HG02759 (cell line): ENCODE measurements at regions not wholly inside any gene's neighbourhood (a gene's known extent, or its start where the extent isn't known, plus 50 kb on each side); places are given as distances from the start of the nearest gene placed in this dataset.
"Not testable (repeated sequence)": the region's sequence is repeated elsewhere in the genome, so short reads cannot be mapped to it uniquely, and the experiment has no call there.

Experiments
- ATAC-seq: cut with Tn5 transposase; IDR thresholded peaks from one replicate; pipeline ENCODE4 v1.9.1; 2021; ENCODE audit warnings: mild to moderate bottlenecking, moderate library complexity; ENCODE audit not compliant: unreplicated experiment

DNA sequence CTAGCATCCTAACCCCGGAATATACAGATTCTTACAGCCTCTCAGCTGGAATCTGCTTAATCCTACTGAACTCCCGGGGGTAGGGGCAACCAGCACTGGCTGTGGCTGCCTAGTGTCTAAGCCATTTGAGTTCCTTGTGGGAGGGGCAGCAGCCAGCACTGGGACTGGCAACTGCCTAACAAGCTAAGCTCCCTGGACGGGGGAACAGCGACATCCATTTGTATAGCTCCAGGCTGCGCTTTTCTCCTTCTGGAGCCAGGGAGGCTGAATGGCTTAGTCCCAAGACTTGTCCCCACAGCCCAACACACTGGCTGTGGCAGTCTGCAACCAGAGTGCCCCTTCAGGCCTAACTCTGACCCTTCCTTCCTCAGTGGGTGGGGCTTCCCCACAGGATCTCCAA is 787.2 kb downstream of the METTL4 start:
- no peak for ATAC-seq

GRCh38 chr18:1785980-1786379 is 785.3 kb downstream of the METTL4 start:
- ATAC-seq = not testable (repeated sequence)

DNA sequence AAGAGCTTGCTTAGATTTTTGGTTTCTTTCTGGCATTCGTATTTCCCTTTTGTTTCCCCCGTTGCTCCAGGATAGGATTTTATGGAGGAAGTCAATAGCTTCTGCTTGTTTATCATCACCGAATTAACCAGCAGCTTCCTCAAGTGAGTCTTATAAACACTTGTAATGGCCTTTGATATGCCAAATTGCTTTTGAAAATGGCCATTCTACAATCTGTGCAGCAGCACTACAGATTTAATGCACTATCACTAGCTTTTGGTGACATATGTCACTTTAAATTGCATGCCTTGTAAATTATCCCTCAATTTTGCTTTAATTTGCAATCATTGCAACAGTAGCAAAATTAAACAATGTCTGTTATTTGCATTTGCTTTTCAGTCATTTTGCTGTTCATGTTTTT is 774.7 kb downstream of the METTL4 start:
- ATAC-seq = no peak

DNA sequence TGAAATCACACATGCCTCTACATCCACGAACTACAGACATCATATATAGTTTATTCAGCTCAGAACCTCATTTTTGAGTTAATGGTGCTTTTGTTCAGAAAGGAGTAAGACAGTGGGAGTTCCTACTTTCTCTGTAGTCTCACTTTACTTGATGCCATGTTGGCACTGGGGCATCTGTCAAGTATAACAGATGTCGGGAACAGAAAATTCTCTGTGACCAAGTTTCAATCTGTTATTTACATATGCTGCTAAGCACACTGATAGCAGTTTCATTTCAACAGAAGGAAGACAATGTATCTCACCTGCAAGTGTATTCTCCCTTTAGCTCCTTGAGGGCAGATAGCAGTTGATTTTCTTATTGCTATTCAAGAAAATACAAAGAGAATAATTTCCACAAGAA is 774.1 kb downstream of the METTL4 start:
- ATAC-seq = no peak

- ATAC-seq = no peak
These were observed 765.8 kb downstream of the METTL4 start for GRCh38 chr18:1805521-1805920.

GRCh38 chr18:1806884-1807615 is 764.3 kb downstream of the METTL4 start:
- ATAC-seq = no peak

DNA sequence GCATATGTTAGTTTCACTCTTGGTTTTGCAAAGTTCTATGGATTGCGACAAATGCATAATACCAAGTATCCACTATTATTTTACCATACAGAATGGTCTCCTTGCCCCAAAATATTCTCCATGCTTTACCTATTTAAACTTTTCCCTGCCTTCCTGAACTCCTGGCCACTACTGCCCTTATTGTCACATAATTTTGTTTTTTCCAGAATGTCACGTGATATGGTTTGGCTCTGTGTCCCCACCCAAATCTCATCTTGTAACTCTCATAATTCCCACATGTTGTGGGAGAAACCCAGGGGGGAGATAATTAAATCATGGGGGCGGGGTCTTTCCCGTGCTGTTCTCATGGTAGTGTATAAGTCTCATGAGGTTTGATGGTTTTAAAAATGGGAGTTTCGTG is 760.0 kb downstream of the METTL4 start:
- no peak for ATAC-seq

- ATAC-seq = no peak
These were observed 746.0 kb downstream of the METTL4 start for GRCh38 chr18:1825296-1825695.

- no peak for ATAC-seq
These were observed 730.4 kb downstream of the METTL4 start for GRCh38 chr18:1840878-1841277.

GRCh38 chr18:1846640-1847039 is 724.7 kb downstream of the METTL4 start:
- no peak for ATAC-seq

GRCh38 chr18:1848716-1849115 is 722.6 kb downstream of the METTL4 start:
- no peak for ATAC-seq

- ATAC-seq = no peak
These were observed 721.9 kb downstream of the METTL4 start for GRCh38 chr18:1849386-1849785.

GRCh38 chr18:1857281-1857680 is 714.0 kb downstream of the METTL4 start:
- ATAC-seq = not testable (repeated sequence)

DNA sequence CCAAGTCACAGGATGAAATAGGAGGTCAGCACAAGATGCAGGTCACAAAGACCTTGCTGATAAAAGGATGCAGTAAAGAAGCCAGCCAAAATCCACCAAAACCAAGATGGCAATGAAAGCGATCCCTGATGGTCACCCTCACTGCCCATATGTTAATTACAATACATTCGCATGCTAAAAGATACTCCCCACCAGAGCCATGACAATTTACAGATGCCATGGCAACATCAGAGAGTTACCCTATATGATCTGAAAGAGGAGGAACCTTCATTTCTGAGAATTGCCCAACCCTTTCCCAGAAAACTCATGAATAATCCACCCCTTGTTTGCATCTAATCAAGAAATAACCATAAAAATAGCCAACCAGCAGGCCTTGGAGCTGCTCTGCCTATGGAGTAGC is 709.8 kb downstream of the METTL4 start:
- ATAC-seq = no peak

- no peak for ATAC-seq
These were observed 705.4 kb downstream of the METTL4 start for GRCh38 chr18:1865869-1866268.

DNA sequence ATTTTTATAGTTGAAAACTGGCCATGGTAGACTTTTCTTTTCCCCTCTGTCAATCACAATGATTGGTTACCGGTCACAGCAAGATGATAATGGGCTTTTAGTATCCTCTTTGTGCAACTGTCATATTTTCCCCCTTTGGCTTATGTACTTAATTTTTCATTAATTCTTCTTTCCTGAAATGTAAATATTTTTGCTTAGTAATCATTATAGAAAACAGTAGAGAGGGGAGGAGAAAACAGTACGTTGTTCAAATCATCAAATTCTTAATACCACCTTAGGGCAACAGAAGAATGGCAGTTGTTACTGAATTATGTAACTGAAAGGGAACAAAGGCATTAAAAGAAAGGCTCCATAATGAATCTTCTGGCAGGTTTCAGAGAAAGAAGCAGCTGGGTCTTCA is 699.0 kb downstream of the METTL4 start:
- ATAC-seq = no peak

DNA sequence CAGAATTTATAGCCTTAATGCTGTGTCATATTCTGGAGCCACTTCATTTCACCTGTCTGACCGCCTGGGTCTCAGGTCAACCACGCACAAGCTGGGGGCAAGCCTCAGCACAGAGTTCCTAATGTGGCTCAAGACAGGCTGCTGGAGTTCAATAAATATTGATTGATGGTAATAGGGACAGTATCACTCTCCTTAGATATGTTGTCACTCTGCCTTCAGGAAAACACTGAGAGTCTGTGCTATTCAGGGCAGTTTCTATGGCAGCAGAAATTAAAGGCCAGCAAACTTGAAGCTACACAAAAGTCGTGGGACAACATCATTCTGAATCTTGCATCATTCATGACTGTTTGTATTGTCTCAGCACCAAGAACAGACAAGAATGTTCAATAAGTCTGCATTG is 696.1 kb downstream of the METTL4 start:
- no peak for ATAC-seq

DNA sequence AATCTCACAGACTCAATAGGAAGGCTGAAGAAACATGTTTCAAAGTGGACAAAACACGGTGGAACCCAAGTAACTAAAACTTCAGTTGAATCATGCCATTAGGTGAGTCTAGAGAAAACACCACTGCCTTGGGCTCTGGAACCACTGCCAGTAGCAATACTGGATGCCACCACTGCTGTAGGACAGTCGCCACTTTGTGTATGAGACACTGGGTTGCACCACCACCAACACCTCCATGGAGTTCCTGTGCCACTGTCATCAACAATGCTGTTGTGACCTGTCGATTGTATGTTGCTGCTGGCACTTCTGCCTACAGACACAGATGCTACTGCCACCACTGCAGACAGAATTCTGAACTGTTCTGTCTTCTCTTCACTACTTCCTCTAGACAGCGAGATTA is 686.7 kb downstream of the METTL4 start:
- ATAC-seq = no peak

- ATAC-seq = no peak
These were observed 679.7 kb downstream of the METTL4 start for GRCh38 chr18:1891641-1892040.

DNA sequence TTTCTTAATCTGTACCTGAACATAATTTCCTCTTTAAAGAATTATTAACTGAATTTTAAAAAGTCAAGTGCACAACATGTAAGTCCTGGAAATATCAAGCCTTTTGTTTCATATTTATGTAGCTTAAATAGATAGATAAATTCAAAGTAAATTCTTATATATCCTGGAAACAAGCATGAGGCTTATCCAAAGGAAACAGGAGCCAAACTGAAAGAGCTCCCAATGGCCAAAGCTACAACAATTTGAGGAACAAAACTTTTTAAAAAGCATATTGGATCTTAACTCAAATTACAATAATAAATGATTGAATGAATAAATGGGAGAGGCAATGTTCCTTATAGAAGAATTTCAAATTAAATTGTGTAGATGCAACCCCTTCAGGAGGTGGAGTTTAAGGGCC is 679.1 kb downstream of the METTL4 start:
- no peak for ATAC-seq

DNA sequence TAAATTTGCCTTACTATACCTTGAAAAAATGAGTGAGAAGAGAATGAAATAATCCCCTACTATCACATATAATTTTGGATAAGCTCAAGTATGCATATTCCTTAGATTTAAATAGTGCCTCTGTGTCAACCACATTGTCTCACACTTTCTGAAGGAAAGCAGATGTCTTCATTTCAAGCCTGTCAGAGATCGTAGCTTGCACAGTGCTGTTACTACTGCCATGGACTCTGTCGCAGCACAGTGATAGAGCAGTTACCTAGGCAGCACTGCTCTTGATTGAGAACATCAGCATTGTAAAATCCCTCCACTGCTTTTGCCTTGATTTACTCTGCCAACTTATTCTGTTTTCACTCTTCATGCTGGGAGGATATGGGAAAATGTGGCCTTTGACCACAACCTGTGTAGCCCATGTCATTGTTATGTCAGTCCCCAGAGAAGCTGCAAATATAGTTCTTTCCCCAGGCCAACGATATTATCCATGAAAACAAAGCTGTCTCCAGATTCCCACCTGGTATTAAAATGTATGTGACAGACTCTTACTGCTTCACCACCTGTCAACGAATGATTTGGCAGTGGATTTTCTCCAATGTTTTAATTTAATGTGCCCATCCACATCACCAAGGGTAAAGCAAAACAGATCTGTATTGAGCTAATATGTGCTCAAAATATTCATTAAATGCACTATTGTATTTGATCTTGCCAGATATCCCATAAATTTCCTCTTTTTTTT is 675.7 kb downstream of the METTL4 start:
- ATAC-seq = no peak

GRCh38 chr18:1906421-1906820 is 664.9 kb downstream of the METTL4 start:
- no peak for ATAC-seq
